ENCODE measurements at regions not wholly inside any gene's neighbourhood (a gene's known extent, or its start where the extent isn't known, plus 50 kb on each side); places are given as distances from the start of the nearest gene placed in this dataset.

GRCh38 chr13:64470751-64471150 is 2759.4 kb downstream of the PCDH9 start:
- TF ChIP-seq, protein P1, sequence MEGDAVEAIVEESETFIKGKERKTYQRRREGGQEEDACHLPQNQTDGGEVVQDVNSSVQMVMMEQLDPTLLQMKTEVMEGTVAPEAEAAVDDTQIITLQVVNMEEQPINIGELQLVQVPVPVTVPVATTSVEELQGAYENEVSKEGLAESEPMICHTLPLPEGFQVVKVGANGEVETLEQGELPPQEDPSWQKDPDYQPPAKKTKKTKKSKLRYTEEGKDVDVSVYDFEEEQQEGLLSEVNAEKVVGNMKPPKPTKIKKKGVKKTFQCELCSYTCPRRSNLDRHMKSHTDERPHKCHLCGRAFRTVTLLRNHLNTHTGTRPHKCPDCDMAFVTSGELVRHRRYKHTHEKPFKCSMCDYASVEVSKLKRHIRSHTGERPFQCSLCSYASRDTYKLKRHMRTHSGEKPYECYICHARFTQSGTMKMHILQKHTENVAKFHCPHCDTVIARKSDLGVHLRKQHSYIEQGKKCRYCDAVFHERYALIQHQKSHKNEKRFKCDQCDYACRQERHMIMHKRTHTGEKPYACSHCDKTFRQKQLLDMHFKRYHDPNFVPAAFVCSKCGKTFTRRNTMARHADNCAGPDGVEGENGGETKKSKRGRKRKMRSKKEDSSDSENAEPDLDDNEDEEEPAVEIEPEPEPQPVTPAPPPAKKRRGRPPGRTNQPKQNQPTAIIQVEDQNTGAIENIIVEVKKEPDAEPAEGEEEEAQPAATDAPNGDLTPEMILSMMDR (IDR thresholded peaks at IDR 0.05; ENCODE audit: insufficient read depth, missing control alignments), result no peak
- DNase-seq (ENCODE audit: insufficient read length, low spot score) (no peak), FAIRE-seq (peak; percentile 6)

DNA sequence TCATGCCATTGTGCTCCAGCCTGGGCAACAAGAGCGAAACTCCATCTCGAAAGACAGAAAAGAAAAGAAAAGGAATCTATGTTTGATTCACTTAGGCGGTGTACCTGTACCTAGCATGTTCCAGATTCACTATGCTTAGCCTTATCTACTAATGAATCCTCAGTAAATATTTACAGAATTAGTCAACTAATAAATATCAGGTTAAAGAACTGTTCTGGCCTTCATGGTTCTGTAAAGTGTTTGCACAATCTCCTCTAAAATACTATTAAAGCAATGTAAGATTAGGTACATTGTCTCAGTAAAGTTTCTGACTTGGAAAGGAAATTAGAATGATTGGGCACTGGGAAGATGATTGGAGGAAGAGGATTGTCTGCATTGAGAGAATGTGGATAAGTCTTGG is 2770.4 kb downstream of the PCDH9 start:
- FAIRE-seq (no peak), DNase-seq (ENCODE audit: insufficient read length, low spot score) (no peak)
- TF ChIP-seq, protein P1 (IDR thresholded peaks at IDR 0.05; ENCODE audit: insufficient read depth, missing control alignments), result no peak

DNA sequence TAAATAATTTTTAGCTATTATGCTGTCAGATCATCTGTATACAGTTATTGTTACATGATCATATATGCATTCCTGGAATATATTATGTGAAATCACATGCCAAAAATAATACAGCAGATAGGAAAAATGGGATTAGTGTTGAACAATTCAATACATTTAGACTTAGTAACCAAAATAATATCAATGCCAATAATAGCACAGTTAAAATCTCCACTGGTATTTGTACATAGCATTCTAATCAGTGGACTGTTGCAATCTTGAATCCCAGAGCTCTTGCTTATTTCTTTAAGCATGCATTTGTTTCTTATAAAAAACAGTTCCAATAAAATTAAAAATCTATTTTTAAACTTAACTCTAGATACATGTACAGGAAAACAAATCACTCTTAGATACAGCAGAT is 2772.2 kb downstream of the PCDH9 start:
- TF ChIP-seq, protein P1 (IDR thresholded peaks at IDR 0.05; ENCODE audit: insufficient read depth, missing control alignments), result no peak
- FAIRE-seq, result no peak
- DNase-seq (ENCODE audit: insufficient read length, low spot score), result no peak

DNA sequence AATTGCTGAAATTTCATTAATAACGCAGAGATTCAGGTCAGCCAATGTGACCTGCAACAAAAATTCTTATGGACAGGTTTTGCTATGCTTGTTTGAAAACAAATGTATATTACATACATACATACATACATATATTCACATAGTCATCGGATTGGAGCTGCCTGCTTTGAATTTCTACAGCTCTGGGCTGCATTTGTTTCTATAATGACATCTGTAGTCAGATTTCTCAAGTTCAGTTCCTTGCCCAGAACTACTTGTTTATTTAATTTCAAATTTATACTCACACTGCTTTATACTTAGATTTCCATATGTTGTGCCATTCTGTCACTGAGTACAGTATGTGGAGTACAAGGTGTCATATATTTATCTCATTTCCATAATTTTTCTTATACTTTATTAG is 2775.0 kb downstream of the PCDH9 start:
- FAIRE-seq (no peak), DNase-seq (ENCODE audit: insufficient read length, low spot score) (no peak)
- TF ChIP-seq, protein P1 (IDR thresholded peaks at IDR 0.05; ENCODE audit: insufficient read depth, missing control alignments), result no peak

DNA sequence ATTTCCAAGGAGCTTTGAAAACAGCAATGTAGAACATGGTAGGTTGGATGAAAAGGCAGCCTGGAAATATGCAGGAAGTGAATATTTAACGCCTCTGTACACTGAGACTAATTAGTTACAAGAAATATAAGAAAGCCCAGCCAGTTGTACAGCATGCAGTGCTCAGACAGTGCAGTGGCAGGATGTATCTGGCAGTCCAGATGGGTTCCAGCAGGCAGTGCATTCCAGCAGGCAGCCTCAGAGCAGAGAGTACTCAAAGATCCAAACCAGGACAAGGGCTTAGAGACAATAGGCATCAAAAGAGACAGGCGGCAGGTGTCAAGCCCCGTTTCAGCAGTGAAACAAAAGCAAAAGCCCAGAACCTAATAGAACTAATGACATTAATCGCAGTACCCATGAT is 2776.3 kb downstream of the PCDH9 start:
- TF ChIP-seq, protein P1 (IDR thresholded peaks at IDR 0.05; ENCODE audit: insufficient read depth, missing control alignments), result no peak
- FAIRE-seq, result no peak
- no peak for DNase-seq (ENCODE audit: insufficient read length, low spot score)

- DNase-seq (ENCODE audit: insufficient read length, low spot score), result no peak
- FAIRE-seq, result no peak
- TF ChIP-seq, protein P1 (IDR thresholded peaks at IDR 0.05; ENCODE audit: insufficient read depth, missing control alignments), result peak; percentile 18
These were observed 2783.8 kb downstream of the PCDH9 start for GRCh38 chr13:64446372-64446771.

- no peak for DNase-seq (ENCODE audit: insufficient read length, low spot score)
- TF ChIP-seq, protein P1 (IDR thresholded peaks at IDR 0.05; ENCODE audit: insufficient read depth, missing control alignments), result no peak
- FAIRE-seq, result no peak
These were observed 2788.4 kb downstream of the PCDH9 start for GRCh38 chr13:64441740-64442139.
